SK-N-DZ (cell line): ENCODE measurements at regions not wholly inside any gene's neighbourhood (a gene's known extent, or its start where the extent isn't known, plus 50 kb on each side); places are given as distances from the start of the nearest gene placed in this dataset.

Experiments
- DNase-seq: peaks from one replicate; pipeline ENCODE4 v3.0.0-alpha.2; 2015; ENCODE audit warnings: low spot score

DNA sequence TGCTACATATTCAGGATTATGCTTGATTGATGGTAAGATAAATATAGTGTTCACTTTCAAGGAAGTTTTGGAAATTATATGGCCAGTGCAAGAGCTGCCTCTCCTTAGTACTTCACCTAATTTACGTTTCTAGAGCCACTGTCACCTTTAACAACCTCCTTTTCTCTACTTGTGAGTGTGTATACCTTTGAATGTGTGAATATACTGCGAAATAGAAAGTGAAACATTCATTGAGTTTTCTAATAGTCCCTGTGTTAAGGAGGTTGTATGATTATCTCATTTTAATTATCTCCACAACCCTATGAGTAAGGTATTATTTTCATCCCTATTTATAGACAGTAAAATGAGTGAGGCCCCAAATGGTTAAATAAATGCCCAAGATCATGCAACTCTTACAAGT, 1050.5 kb downstream of the XPNPEP1 start:
- DNase-seq, result no peak

DNA sequence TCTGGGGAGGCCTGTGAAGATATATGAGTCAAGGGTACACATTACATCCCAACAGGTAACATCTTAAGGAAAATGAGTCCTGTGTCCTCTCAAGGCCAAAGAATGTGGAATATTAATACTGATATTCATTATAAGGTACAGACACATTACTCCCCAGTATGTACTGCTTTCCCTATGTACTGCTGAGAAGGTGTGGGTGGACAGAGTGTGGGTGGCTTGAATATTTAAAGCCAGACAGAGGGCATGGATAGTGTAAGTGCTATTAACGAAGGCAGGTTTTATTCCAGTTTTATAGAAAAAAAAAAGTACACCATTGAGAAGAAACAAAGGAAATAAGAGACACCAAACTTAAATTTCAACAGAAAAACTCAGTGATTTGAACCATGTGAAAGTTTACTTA, 1054.4 kb downstream of the XPNPEP1 start:
- no peak for DNase-seq

DNA sequence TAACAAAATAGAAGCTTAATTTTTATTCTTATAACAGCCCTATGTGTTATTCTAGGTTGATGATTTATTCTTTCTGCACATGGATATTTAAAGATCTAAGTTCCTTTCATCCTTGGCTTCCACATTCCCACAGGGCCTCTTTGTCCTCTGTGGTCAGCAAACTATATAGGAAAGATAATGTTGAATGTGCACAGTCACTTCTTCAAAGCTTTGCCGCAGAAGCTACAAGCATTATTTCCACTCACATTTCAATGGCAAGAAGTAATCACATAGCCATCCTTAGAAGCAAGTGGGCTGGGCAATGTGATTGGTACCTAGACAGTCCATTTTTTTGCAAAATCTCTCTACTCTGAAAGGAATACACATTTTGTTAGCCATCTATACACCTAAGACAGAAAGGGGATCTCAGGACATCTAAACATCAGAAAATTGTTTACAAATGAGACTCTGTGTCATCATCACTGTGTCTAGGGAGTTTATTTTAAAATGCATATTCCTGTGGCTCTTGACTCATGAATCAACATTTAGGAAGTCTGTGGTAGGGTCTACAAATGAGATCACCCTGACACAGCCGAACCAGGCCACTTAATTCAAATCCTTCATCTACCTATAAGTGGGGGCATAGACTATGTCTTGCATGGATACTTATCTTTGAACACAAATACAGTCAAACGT, 1060.5 kb downstream of the XPNPEP1 start:
- no peak for DNase-seq

DNA sequence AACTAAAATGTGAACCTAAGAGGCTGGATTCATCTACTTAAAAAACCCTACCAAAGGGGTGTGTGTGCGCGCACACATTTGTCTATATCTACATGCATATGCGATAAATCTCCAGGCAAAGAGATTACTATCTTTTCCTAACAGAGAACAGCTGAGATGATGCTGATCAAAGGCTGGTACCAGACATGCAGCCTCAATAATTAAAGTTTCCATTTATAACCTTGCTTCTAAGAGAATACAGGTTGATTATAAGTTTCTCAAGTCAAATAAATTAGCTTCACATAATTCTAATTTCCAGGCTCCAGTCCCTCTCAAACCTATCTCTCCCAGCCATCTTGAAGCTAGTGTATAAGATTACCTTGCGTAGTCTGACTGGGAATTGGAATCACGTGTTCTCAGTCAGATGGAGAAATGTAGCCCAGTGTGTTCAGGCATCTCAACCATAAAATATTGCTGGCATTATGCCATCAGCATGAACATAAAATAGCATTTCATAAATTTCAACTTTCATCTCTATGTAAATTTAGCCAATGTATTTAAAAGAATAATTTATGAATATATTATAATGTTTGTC, 1062.0 kb downstream of the XPNPEP1 start:
- peak; percentile 93 for DNase-seq

DNA sequence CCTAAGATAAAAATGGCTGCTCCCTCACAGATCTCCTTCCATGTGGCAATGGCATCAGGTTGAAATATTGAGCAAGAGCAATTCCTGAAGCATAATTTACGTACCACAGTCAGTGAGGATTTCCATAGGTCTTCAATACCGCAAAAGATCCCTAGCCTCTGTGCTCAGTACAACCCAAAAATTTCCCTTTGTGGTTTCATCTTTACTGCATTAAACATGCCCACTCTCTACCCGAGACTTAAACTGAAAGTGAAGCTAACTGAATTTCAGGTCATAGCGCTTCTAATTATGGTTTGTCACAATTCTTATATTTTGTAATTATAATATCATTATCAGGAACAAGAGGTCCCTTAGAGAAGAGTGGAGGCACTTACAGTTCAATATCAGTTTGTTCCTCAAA, 1071.1 kb downstream of the XPNPEP1 start:
- no peak for DNase-seq

DNA sequence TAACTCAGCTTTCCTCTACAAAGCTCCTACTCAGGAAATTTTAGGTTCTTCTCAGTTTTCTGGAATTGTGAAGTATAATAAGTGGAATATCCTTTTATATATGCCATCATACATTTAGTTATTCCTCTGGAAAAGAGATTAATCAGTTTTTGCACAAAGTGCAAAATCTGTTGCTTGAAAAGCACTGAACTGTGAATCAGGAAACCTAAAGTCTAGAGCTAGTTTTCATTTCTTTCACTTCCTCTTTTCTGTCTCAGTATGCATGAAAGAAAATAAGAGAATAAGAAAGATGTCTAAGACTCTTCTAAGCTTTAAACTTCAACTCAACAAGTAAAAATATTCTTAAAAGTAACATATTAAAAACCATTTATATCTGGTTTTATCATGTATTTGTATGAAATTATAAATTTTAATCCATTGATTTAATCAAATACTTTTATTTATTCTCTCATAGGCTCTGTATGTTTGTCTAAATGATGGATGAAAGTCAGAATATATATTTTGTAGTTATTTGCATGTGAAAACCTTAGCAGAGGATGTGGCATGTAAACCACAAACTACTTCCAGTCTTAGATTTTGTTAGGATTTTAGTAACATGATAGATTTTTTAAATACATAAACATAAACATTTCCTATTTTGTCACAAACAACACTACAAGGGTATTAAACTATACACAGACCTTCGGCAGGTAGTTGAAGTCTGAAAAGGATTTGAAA, 1073.0 kb downstream of the XPNPEP1 start:
- no peak for DNase-seq

DNA sequence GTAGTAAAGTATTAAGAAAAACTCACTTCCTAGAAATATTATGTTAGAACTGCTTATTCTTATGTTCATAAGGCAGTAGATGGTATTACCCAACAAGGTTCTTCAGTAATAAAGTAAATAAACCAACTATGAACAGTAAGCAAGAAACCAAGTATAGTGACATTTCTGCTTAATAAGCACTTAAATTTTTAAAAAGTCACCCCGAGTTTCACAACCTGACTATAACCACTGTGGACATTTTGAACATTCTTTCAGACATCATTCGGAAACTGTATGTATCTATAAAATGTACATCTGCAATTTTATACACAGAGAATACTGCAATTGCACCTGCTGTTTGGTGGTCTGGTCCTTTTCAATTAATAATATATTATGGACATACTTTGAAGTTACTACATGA, 1073.6 kb downstream of the XPNPEP1 start:
- DNase-seq, result no peak

DNA sequence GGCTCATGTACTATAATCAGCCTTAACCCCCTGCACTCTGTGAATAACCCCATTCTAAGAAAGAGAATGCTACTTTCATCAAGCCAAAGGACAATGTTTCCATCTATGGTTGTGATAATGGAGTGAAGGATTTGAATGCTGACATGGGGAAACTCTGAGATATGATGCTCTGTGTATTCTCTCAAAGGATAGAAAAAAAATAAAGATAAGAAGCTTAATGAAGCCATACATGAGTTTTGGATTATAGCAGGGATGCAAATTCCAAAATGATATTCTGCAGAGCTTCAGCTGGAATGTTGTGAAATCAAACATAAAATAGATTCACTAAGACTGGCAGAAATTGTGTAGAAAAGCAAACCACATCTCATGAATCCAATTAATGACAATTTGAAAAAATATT, 1074.1 kb downstream of the XPNPEP1 start:
- no peak for DNase-seq

DNA sequence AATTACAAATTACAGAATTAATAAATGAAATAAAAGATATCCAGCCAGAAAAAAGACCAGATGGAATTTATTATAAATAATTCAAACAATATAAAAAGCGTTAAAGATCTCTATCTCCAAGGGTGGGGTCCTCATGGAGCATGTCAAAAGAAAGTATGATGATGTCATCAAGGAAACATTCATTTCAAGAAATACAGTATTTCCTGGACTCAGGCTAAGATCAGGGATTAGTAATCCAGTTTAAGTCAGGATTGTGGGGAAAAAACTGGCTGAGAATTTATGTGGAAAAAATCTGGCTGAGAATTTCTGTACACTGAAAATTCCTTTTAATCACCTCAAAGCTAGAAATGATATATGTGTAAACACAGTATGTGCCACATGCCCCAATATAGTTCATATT, 1075.3 kb downstream of the XPNPEP1 start:
- no peak for DNase-seq

DNA sequence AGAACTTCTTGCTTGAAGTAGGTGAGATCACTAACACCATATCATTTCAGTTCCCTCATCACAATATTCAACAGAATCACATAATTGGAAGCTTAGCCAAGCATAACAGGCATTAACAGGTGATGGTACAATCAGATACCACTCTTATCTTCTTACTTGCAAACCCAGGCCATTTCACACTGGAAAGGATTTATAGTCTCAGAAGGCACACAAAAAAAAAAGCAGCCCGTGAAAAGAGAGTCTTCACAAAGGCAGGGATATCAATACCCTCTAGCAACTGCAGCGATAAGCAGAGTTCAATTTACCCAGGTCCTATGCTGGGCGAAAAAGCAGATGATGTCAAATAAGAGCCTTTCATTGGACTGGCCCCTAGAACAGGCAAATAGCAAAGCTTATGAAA, 1082.4 kb downstream of the XPNPEP1 start:
- peak; percentile 82 for DNase-seq

DNA sequence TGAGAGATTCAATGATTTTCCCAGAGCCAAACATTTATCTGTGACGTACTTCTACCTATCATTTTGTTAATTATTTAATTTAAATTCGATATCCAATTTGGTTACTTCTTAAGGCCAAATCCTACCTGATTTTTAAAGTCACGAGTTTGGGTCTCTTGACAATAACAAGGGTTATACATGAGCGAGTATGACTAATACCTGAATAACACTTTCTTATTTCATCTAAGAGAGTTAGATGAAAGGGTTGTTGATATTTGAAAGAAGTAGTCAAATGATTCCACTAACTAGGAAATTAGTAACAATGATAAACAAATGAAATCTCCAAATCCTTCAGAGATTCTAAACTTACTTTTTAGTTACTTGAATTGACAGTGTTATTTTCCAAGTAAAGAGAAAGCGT, 1086.9 kb downstream of the XPNPEP1 start:
- no peak for DNase-seq

DNA sequence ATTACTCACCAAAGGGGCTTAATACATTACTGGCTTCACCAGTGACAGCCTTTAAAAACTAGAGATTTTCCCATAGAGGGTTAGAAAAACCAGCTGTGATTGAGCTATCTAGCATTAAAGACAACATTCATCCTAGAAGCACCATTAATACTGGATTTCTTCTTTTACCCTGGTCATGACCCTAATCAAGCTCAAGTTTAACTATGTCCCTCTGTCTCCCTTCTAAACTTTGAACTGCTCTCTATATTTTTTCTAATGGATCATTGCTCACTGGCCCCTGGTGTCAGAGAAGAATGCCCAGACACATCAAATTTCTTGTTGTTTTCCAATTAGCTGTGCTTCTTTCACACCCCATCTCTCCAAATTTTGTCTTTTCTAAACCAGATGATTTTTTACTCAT, 1101.3 kb downstream of the XPNPEP1 start:
- DNase-seq, result no peak

DNA sequence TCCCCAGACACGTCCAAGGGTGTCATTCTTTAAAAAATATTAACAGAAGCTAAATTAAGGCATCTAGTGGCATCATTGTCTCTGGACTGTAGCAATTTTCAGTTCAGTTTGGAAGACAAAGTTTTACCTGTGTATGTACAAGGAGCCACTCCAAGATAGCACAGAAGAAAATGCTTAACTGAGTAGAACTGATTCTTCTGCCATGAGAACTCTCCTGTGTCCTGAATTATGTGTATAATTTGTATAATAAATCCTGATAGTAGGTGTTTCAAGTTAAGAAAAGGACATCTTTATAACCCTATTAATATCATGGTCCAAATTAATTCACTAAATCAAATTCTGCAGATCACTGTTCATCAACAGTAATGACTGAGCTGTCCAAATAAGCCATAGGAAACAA, 1104.0 kb downstream of the XPNPEP1 start:
- DNase-seq, result no peak

DNA sequence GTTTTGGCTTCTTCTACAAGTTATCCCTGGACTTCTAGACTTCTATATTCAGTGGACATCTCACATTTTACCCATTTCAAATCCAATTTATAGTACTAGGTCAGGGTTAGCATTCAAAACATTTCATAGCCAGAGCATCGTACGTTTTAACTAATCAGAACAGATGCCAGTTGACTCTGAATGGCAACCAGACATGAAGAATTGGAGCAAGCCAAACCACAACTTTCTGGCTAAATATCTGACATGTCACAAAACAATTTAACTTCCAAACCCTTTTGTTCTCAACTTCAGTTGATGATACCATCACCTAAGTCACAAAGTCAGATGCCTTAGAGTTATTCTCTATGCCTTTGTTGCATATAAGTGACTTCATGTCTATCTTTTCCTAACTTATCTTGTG, 1105.7 kb downstream of the XPNPEP1 start:
- no peak for DNase-seq

DNA sequence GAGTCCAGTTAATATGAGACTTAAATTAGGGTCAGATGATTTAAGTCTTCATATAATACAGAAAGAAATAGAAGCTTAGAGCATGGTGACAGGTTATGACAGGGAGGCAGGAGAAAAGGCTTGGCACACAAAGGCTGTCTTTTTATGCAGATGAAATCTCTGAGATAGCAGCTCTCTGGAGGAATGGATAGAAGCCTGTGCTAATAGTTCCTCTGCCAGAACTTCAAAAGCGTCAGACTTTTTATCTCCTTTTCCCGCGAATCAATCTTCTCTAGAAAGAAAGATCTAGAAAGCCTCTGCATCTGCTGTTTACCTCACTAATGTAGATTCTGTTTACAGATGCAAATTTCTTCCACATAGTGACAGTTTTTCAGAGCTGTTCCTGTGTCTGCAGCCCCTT, 1106.2 kb downstream of the XPNPEP1 start:
- DNase-seq, result no peak

DNA sequence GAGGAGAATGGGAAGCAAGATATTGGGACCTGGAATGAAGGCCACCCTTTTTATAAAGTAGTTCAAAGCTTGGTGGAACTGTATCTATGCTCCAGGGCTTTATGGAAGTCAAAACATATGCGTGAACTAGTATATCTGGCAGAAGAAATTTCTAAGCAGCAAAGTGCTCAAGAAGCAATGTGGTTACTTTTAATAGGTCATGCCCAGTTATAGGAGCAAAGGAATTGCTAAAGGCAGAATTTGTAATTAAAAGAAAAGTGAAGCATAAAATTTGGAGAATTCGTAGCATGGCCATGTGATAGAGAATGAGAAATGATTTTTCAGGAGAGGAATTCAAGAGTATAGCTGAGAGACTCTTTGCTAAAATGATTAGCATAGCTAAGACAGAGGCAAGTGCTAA, 1110.4 kb downstream of the XPNPEP1 start:
- DNase-seq, result no peak

DNA sequence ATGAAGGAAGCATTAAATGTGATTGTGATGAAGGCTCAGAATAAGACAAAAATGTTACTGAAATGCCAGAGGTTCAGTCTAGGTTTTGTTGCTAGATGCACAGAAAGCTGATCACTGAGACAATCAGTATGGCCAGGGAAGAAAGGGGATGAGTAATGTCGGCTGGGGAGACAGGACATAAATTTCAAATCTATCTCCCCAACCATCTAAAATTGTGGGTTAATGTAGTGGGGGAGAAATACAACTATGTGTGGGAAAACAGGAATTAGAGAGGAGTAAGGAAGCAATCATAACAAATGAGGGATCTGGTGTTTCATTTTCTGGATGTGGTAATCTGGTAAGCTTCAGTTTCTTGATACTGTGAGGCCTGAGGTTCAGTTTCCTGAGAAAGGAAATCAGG, 1111.0 kb downstream of the XPNPEP1 start:
- peak; percentile 39 for DNase-seq

DNA sequence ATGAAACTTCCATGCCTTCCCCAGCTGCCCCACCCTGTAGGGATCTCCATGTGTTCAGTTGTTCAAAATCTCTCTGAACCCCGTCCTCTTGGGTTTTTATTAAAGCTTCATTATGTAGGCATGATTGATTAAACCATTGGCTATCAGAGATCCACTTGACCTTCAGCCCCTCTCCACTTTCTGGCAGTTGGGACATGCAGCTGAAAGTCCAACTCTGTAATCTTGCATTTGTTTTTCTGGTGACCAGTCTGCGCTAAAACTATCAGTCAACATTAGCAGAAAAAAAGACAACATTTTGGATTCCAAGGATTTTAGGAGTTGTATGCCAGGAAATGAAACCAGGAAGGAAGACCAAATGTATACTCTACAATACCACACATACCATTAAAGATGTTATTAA, 1115.1 kb downstream of the XPNPEP1 start:
- no peak for DNase-seq

DNA sequence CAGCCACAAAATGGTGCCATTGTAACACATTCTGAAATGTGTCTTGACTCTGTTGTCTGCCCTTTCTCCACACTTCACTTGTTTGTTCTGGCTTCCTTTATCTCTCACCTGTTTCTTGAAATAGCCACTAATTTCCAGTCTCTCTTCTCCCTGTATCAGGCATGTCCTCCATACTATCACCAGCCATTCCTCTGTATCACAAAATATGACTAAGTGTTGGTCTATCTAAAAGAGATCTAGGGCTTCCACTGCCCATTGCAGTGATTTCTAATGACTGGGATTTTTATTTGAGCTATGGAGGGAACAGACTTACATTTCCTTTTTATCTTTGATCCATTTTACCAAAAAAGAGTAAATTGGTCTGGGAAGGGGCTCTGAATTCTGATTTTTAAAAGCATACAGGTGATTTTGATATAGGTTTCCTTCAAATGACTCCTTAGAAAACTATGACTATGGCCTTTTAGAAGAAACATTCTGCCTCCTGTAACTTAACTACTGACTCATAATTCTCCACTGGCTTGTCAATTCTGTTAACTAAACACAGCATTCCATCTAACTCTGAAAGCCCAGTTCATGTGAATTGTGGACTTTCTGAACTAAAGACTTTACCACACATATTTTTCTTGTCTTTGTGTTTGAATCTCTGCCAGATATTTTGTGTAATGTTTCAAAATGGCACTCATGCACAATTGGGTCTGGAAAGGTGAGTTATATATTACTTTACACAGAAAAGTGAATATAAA, 1121.4 kb downstream of the XPNPEP1 start:
- no peak for DNase-seq

DNA sequence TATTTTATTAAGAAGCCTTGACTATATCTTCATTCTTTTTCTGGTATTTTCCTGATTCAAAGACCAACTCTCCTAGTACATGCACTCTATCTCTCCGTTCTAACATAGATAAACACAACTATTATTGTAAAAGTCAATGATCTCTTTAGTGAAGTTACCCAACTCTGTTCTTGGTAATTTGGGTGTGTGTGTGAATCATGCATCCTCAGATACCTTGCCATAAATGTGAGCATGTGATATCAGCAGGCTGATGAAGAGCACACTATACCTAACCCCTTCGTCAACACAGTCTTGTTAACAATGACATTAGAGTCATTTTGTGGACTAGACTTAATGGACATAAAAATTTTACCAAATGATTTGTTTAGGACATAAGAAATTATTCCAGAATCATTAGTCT, 1122.1 kb downstream of the XPNPEP1 start:
- DNase-seq, result no peak

DNA sequence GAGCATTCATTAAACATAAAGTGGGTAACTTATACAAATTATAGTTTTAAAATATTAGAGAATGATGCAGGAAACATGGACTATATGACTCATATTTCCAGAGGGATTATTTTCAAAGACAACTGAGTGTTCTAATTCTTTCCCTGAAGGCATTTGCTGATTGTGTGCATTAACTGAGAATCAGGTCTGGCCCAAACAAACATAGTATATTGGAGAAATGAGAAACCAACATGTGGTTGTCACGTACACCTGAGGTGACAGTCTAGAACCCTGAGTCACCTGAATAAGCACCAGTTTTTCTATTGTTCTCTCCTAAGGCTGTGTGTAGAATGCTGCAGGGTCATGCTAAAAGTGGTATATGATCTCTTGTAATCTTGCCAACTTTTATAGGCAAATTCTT, 1125.7 kb downstream of the XPNPEP1 start:
- no peak for DNase-seq

DNA sequence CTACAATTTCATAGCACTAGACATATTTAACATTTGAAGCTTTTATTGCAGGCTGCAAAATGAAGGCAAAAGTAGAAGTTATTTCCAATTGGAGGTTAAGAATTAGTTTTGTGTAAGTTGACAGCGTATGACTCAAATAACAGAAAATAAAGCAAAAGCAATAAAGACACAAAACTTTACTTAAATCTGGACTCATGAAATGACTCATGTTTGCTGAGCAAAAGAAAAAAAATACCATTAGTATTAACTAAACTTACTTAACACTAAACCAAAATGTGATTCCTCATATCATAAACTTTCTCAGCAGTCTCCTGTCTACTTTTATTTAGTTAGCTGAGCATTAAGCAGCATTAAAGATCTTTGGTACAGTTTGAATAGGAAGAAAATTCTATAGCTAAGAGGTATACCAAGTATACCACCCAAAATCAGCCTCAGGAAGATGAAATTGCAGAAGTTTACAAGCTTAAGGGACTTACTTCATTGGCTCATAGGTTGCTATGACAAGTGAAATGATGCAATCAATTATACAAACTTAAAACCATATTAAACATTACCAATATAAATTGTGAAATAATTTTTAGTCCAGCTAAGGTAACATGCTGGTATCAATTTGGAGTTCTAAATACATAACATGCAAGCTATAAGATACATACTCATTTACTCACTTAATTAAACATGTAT, 1131.4 kb downstream of the XPNPEP1 start:
- DNase-seq, result no peak
